GM18858 (cell line): ENCODE measurements at regions not wholly inside any gene's neighbourhood (a gene's known extent, or its start where the extent isn't known, plus 50 kb on each side); places are given as distances from the start of the nearest gene placed in this dataset.
"Not testable (repeated sequence)": the region's sequence is repeated elsewhere in the genome, so short reads cannot be mapped to it uniquely, and the experiment has no call there.

Source experiments
- ATAC-seq: cut with Tn5 transposase; IDR thresholded peaks from one replicate; pipeline ENCODE4 v1.9.1; 2021; ENCODE audit not compliant: unreplicated experiment

DNA sequence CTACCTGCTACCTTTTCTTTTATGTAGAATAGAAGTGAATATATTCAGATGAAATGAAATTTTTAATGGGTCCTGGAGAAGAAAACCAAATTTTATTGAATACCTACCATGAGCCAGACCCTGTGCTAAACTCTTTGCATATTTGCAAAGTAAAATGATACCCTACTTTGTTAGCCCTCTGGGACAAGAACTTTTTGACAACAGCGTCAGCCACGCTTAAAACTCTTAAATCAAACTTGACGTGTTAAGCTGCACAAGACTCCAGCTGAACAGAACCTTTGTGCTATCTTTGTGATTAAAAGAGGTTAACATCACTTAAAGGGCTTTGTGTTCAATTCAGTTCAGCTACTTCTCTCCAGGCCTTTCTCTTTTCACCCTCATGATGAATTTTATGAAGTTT, 316.5 kb downstream of the MEX3B start:
- no peak for ATAC-seq

DNA sequence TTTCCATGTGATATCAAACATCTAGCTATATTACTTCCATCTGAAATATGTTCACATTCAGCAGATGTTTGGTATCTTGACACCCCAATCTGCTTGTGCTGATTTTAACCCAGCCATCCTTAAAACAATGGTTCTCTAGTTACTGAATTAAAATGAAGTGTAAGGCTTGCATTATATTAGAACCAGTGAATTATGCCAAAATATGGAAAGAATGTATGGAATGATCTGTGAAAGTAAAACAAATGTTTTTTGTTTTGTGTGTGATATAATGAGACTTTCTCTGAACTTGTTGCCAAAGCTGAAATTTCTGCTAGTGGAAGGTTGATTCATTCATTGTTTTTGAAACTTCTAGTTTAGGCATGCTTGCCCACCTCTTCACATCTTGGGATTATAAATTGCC, 317.1 kb downstream of the MEX3B start:
- ATAC-seq, result no peak

DNA sequence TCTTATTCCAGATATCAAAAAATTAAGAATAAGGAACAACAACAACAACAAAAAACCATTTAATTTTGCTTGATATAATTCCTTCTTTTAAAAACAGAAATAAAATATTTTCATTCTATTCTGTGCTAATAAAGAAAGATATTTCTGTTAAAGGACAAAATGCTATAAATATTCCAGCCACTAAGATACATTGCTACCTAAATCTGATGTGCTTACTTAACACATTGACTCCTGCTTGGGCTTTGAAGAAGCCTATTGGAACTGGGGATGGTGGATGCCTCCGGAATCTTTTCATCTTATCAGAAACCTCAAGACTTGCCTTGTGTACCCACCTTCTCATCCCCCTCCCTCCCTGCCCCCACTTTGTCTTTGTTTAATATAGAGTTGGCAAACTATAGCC, 320.2 kb downstream of the MEX3B start:
- ATAC-seq, result no peak

- no peak for ATAC-seq
Measured at GRCh38 chr15:81724536-81724935, 321.3 kb downstream of the MEX3B start.

DNA sequence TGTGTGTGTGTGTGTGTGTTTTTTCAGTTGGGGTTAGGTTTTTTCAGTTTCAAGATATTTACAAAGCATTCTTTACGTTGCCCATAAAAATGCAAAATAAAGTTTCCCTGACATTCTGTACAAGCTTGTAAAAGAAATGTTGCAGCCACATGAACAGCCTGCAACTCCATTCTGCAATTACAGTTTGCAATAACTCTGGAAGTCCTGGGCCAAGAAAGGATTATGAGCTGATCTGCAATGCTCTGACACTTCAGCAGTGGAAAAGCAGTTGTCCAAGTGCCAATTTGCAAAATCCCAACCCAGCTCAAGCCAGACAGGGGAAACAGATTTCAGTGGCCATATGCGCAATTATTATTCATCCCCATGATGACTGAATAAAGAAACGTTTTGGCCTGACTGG, 322.1 kb downstream of the MEX3B start:
- ATAC-seq, result no peak

GRCh38 chr15:81723113-81723651, 322.6 kb downstream of the MEX3B start:
- no peak for ATAC-seq

GRCh38 chr15:81716468-81716867, 329.4 kb downstream of the MEX3B start:
- not testable (repeated sequence) for ATAC-seq

- no peak for ATAC-seq
Measured at GRCh38 chr15:81710328-81710727, 335.5 kb downstream of the MEX3B start.

- not testable (repeated sequence) for ATAC-seq
Measured at GRCh38 chr15:81706816-81707346, 332.9 kb upstream of the TMC3 start.

DNA sequence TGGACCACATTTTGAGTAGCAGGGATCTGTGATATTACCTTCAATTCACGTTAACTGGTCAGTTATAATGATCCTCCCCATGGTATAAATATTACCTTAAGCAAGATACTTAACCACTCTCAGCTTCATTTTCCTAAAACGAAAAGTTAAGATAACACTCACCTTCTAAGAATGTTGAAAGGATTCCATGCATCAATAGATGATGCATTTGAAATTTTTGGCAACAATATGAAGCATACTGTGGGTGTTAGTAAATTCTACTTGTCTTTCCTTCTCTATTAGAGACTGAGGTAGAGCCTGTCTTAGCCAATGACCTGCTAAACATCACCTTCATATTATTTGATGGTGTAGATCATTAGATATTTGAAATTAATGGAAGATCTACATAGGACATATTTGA, 331.7 kb upstream of the TMC3 start:
- not testable (repeated sequence) for ATAC-seq

DNA sequence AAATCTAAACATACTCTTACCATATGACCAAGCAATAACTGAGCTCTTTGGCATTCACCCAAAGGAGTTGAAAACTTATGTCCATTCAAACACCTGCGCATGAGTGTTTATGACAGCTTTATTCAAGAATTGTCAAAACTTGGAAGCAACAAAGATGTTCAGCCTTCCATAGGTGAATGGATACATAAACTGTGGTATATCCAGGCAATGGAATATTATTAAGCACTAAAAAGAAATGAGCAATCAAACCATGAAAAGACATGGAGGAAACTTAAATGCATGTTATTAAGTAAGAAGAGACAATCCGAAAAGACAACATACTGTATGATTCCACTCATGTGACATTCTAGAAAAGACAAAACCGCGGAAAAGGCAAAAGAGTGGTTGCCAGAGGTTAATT, 312.0 kb upstream of the TMC3 start:
- ATAC-seq, result no peak

GRCh38 chr15:81685237-81685636, 311.2 kb upstream of the TMC3 start:
- ATAC-seq, result no peak

DNA sequence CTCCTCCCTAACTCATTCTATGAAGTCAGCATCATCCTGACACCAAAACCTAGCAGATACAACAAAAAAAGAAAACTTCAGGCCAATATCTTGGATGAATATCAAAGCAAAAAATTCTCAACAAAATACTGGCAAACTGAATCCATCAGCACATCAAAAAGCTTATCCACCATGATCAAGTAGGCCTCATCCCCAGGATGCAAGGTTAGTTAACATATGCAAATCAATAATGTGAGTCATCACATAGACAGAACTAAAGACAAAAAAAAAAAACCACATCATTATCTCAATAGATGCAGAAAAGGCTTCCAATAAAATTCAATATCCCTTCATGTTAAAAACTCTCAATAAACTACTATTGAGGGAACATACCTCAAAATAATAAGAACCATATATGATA, 306.8 kb upstream of the TMC3 start:
- no peak for ATAC-seq

GRCh38 chr15:81666839-81667238, 292.8 kb upstream of the TMC3 start:
- ATAC-seq, result no peak

DNA sequence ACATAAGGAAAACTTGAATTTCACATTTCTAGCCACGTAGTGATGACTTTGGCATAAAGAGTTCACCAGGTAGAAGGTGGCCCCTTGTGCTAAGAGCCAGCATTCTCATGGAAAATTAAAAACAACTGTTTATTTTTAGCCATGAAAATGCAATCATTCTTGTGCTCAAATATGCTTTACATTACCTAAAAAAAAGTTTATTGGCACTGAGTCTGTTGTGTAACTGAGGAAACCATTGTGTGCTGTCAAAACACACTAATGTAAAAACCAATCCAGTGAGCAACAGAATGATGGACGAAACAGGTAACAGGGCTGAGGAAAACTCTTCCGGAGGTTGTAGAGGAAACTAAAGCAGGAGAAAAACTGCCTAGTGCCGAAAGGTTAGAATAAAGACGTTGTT, 287.0 kb upstream of the TMC3 start:
- ATAC-seq, result no peak

GRCh38 chr15:81653259-81653658, 279.2 kb upstream of the TMC3 start:
- no peak for ATAC-seq

GRCh38 chr15:81645470-81645869, 271.5 kb upstream of the TMC3 start:
- no peak for ATAC-seq

DNA sequence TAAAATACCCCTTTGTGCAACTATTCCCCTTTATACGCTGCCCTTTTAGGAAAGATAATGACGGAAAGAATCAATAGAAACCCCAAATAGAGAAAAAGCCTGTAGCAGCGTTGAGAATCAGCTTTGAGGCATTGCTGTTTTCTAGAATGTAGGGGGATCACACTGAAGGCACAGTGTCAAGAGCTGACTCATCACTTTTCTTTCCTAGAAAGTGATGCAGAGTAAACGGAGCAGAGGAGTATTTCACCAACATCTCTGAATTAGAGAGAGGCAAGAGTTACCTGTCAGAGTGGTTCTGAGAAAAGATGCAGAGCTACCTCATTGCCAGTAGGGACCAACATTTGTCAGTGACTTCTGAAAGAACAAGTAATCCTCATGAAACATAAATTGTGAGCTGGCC, 269.8 kb upstream of the TMC3 start:
- no peak for ATAC-seq

DNA sequence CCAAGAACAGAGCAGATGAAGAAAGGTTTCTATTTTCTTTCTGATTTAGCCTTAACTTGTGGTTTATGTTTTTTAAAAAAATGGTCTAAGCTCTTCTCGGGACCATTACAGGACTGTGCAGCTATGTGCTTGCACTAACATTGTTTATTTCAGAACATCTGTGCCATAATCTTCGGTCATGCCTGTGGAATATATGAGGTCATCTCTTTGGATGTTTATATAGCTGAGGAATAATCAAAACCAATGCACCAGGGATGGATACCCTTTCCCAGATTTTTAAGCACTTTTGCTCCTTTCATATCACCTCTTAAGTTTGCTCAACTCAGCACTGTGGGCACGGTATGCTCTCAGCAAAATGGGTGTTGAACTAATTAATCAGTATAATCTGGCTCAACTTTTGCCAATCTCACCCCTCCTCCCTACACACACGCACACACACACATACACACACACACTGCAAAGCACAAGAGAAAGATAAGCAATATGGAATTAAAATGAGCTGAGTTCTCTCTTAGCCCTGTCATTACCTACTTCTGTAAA, 268.5 kb upstream of the TMC3 start:
- ATAC-seq, result no peak

- not testable (repeated sequence) for ATAC-seq
Measured at GRCh38 chr15:81636064-81636463, 262.1 kb upstream of the TMC3 start.

GRCh38 chr15:81633889-81634288, 259.9 kb upstream of the TMC3 start:
- no peak for ATAC-seq

DNA sequence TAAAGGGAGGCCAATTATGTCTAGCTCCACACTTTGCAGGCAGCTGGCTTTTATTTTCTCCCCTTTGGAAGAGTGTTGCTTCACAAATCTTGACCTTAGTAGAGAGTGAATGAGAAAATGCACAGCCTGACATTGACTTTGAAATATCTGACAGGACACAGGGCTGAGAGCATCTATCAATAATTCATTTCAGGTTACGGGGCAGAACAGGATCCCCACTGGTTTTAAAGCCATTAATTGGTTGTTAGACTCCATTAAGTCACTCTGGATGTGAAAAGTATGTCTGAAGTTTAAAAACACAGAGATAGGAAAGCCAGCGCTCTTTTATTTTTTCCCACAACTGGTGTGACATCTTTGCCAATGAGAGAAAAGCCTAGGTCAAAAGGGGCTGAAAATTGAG, 251.9 kb upstream of the TMC3 start:
- ATAC-seq, result no peak

- no peak for ATAC-seq
Measured at GRCh38 chr15:81619002-81619401, 245.0 kb upstream of the TMC3 start.
